GM12878 (cell line): ENCODE measurements at regions not wholly inside any gene's neighbourhood (a gene's known extent, or its start where the extent isn't known, plus 50 kb on each side); places are given as distances from the start of the nearest gene placed in this dataset.

ENCODE experiments used
- BMI1 ChIP-seq: fragments of 450-650 bp; IDR thresholded peaks from 2 replicates; pipeline ENCODE4 v1.6.1; 2016; ENCODE audit warnings: mild to moderate bottlenecking, moderate library complexity, borderline replicate concordance
- CBX3 ChIP-seq: fragments of 200-600 bp; sonication (generic); IDR thresholded peaks from 2 replicates; pipeline ENCODE4 v1.6.1; 2016; ENCODE audit warnings: low read depth, borderline replicate concordance
- CHD2 ChIP-seq: IDR thresholded peaks from 2 replicates; pipeline ENCODE4 v1.6.1; 2011; ENCODE audit warnings: low read depth, low read length, improper control_type of control experiment, borderline replicate concordance
- HDAC6 ChIP-seq: fragments of 200-600 bp; sonication (generic); IDR thresholded peaks from one replicate; pipeline ENCODE4 v1.8.0; 2017; ENCODE audit warnings: antibody characterized with exemption; ENCODE audit not compliant: unreplicated experiment
- NFYB ChIP-seq: IDR thresholded peaks from 2 replicates; pipeline ENCODE4 v1.6.1; 2011; ENCODE audit warnings: low read depth, mild to moderate bottlenecking, low read length, improper control_type of control experiment, moderate library complexity; ENCODE audit not compliant: insufficient read depth
- TF ChIP-seq, protein P1 (sequence below), 3 experiments: IDR thresholded peaks in 2 of 3; conservative IDR thresholded peaks in 1 of 3; 2 replicates each; pipeline ENCODE4 v1.5.1; 2011; ENCODE audit warnings: low read depth in 3 of 3, low read length in 3 of 3, mild to moderate bottlenecking in 3 of 3, control low read depth in 2 of 3, moderate library complexity in 2 of 3, inconsistent platforms in 1 of 3, mixed read lengths in 1 of 3; ENCODE audit not compliant: control insufficient read depth in 2 of 3, insufficient read depth in 1 of 3; ENCODE audit errors: extremely low read depth in 1 of 3

GRCh38 chr9:85423422-85423821, 318.3 kb downstream of the AGTPBP1 start:
- TF ChIP-seq, protein P1, sequence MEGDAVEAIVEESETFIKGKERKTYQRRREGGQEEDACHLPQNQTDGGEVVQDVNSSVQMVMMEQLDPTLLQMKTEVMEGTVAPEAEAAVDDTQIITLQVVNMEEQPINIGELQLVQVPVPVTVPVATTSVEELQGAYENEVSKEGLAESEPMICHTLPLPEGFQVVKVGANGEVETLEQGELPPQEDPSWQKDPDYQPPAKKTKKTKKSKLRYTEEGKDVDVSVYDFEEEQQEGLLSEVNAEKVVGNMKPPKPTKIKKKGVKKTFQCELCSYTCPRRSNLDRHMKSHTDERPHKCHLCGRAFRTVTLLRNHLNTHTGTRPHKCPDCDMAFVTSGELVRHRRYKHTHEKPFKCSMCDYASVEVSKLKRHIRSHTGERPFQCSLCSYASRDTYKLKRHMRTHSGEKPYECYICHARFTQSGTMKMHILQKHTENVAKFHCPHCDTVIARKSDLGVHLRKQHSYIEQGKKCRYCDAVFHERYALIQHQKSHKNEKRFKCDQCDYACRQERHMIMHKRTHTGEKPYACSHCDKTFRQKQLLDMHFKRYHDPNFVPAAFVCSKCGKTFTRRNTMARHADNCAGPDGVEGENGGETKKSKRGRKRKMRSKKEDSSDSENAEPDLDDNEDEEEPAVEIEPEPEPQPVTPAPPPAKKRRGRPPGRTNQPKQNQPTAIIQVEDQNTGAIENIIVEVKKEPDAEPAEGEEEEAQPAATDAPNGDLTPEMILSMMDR (IDR thresholded peaks at IDR 0.05 in 2 of 3, conservative IDR thresholded peaks at IDR 0.05 in 1 of 3; ENCODE audit: control insufficient read depth in 2 of 3, extremely low read depth in 1 of 3, insufficient read depth in 1 of 3, low read depth in 3 of 3, low read length in 3 of 3) = no peak
- TF ChIP-seq CBX3 (no peak), NFYB (no peak), HDAC6 (no peak), CHD2 (no peak), BMI1 (no peak)
